ENCODE measurements at regions not wholly inside any gene's neighbourhood (a gene's known extent, or its start where the extent isn't known, plus 50 kb on each side); places are given as distances from the start of the nearest gene placed in this dataset.
A peak's percentile ranks its signal among the peaks of the same experiment; 100 is the strongest.

DNA sequence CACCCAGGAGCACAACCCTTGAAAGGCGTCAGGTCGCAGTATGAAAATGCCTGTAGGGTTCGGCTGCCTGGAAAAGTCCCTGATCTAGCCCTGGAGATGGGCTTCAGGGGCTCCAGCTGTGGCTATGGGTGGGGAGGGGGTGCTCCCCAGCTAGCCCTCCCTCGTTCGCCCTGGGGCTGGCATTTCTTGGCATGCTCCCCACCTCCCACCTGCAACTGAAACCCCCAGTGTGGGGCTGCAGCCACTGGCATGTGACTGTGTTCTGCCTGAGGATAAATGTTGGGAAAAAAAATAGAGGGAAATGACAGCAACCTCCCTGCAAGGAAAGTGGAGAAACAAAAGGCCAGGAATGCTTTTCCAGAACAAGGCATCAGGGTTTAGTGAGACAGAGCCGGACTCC is 109.2 kb downstream of the COPS8 start:
- DNase-seq: no peak
- H3K4me1 ChIP-seq: peaks cover 0 to 53% (median 13%) of the 10 kb centered on the region in 4 donors
- peak overlapping the region in 1 of 5 donors; percentile 60 for H3K27ac ChIP-seq
- no peaks in the 10 kb centered on the region for H3K9me3 ChIP-seq
- WGBS, 5 donors: 80 to 94% (median 91%) methylated on average over 6 of the region's 6 CpGs
- H3K4me3 ChIP-seq: no peak overlapping the region
- intact Hi-C loops (cut with DNase I; ENCODE audit: low total_unique reads): no loop called here
- TF ChIP-seq POLR2AphosphoS5 (IDR thresholded peaks at IDR 0.05) (no peak), EP300 (IDR thresholded peaks at IDR 0.05) (no peak), POLR2A (IDR thresholded peaks at IDR 0.05) (no peak), CTCF (IDR thresholded peaks at IDR 0.05) (no peak)
- no peaks in the 10 kb centered on the region for H3K36me3 ChIP-seq
- no peaks in the 10 kb centered on the region for H3K27me3 ChIP-seq

GRCh38 chr2:237195396-237196120 is 109.9 kb downstream of the COPS8 start:
- no peak for DNase-seq
- H3K4me3 ChIP-seq: no peak overlapping the region
- WGBS, 5 donors: 89 to 92% (median 90%) methylated on average over 10 of the region's 10 CpGs
- intact Hi-C loops (cut with DNase I; ENCODE audit: low total_unique reads): no loop called here
- peaks cover 0 to 53% (median 13%) of the 10 kb centered on the region in 4 donors for H3K4me1 ChIP-seq
- H3K27ac ChIP-seq: peak overlapping the region in 2 of 5 donors; percentile 11 to 60
- no peaks in the 10 kb centered on the region for H3K36me3 ChIP-seq
- TF ChIP-seq CTCF (IDR thresholded peaks at IDR 0.05): no peak
- TF ChIP-seq EP300 (IDR thresholded peaks at IDR 0.05): no peak
- TF ChIP-seq POLR2AphosphoS5 (IDR thresholded peaks at IDR 0.05): no peak
- no peak for TF ChIP-seq POLR2A (IDR thresholded peaks at IDR 0.05)
- H3K9me3 ChIP-seq: no peaks in the 10 kb centered on the region
- H3K27me3 ChIP-seq: no peaks in the 10 kb centered on the region

DNA sequence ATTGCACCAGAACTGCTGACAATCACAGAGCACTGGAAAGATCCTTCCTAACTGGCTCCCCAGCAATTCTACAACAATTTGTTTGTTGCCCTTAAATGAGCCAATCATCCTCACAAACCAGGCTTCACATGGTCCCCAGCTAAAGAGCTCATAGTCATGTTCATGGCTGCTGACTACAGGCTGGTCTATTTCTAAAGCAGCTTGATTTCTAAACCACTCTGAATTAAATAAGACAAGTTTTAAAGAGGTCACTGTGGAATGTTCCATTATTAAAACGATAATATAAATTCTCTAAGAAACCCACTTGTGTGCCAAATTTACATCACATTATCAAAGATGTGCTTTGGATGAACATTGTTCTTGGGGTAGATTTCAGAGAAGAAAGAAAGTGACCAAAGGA is 110.7 kb downstream of the COPS8 start:
- Histone ChIP-seq H3K4me3 (no peak overlapping the region), H3K9me3 (no peaks in the 10 kb centered on the region), H3K27me3 (no peaks in the 10 kb centered on the region), H3K27ac (peak overlapping the region in 2 of 5 donors; percentile 11 to 60), H3K4me1 (peaks cover 0 to 52% (median 13%) of the 10 kb centered on the region in 4 donors), H3K36me3 (no peaks in the 10 kb centered on the region)
- intact Hi-C loops (cut with DNase I; ENCODE audit: low total_unique reads): no loop called here
- WGBS, 5 donors: 41 to 75% (median 62%) methylated on average over 1 of the region's 1 CpG
- DNase-seq: no peak
- no peak for TF ChIP-seq EP300 (IDR thresholded peaks at IDR 0.05)

DNA sequence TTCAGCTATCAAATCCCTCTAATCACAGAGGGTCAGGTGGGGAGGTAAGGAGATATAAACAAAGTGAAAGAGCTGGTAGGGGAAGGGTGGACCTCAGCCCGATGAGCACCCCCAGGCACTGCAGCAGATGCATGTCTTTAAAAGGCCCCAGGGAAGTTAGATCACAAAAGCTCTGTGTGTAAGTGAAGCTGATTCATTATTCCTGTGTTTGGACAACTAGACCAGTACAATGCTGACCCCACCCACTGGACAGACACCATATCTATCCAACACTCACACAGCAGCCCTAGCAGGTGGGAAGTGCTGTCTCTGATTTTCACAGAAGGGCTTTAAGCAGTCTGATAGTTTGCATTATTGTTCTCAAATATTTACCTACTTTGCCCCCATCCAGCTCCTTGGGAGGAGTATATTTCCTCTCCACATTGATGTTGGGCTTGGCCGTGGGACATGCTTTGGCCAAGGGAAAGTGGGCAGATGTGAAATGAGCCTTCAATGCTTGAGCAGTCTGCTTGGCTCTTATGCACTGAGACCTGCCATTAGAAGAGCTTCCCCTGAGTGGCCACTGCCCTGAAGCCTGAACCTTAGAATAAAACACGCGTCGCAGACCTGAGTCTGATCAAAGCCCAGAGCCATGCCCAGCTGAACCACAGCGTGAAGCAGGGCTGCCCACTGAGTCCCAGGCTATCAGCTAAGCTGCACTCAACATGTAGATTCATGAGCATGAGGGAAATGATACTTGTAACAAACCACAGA is 111.4 kb downstream of the COPS8 start:
- 60 to 73% (median 62%) methylated on average over 6 of the region's 6 CpGs for WGBS, 5 donors
- peaks cover 0 to 48% (median 14%) of the 10 kb centered on the region in 4 donors for H3K4me1 ChIP-seq
- H3K9me3 ChIP-seq: no peaks in the 10 kb centered on the region
- H3K27ac ChIP-seq: peak overlapping the region in 1 of 5 donors; percentile 60
- no peaks in the 10 kb centered on the region for H3K36me3 ChIP-seq
- no peaks in the 10 kb centered on the region for H3K27me3 ChIP-seq
- no peak for TF ChIP-seq CTCF (IDR thresholded peaks at IDR 0.05)
- TF ChIP-seq EP300 (IDR thresholded peaks at IDR 0.05): no peak
- TF ChIP-seq POLR2AphosphoS5 (IDR thresholded peaks at IDR 0.05): no peak
- TF ChIP-seq POLR2A (IDR thresholded peaks at IDR 0.05): no peak
- no peak overlapping the region for H3K4me3 ChIP-seq
- intact Hi-C loops (cut with DNase I; ENCODE audit: low total_unique reads): no loop called here
- DNase-seq: peak in 1 of 2 donors; percentile 30

Data from stomach (tissue), 8 donors.